ENCODE measurements at regions not wholly inside any gene's neighbourhood (a gene's known extent, or its start where the extent isn't known, plus 50 kb on each side); places are given as distances from the start of the nearest gene placed in this dataset.

DNA sequence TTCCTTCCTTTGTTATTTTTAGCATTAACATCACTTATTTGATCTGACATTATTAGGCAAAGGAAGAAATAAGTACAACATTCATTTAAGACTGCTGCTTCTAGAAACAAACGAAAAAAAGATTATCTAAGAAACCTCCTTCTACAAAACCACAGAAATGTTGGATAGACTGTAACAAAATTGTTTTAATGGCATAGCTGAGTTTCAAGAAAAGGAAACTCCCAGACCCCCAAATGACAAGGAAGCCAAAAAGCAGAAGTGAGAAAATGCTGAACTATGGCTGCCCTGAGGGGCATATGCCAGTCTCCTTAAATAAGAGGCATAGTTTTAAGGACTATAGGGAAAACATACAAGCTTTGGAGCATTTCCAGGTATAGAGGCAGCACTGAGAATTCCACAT, 1431.6 kb upstream of the TENM3 start:
- TF ChIP-seq, protein P1, sequence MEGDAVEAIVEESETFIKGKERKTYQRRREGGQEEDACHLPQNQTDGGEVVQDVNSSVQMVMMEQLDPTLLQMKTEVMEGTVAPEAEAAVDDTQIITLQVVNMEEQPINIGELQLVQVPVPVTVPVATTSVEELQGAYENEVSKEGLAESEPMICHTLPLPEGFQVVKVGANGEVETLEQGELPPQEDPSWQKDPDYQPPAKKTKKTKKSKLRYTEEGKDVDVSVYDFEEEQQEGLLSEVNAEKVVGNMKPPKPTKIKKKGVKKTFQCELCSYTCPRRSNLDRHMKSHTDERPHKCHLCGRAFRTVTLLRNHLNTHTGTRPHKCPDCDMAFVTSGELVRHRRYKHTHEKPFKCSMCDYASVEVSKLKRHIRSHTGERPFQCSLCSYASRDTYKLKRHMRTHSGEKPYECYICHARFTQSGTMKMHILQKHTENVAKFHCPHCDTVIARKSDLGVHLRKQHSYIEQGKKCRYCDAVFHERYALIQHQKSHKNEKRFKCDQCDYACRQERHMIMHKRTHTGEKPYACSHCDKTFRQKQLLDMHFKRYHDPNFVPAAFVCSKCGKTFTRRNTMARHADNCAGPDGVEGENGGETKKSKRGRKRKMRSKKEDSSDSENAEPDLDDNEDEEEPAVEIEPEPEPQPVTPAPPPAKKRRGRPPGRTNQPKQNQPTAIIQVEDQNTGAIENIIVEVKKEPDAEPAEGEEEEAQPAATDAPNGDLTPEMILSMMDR (IDR thresholded peaks at IDR 0.05) = no peak
- TF ChIP-seq POLR2A (IDR thresholded peaks at IDR 0.05) = no peak
